GM12878 (cell line): ENCODE measurements at regions not wholly inside any gene's neighbourhood (a gene's known extent, or its start where the extent isn't known, plus 50 kb on each side); places are given as distances from the start of the nearest gene placed in this dataset.

ENCODE experiments used
- ATAC-seq: fragments of 200-7000 bp; cut with Tn5 transposase; 3 replicates; pipeline ENCODE4 v1.9.1; 2020; ENCODE audit warnings: mild to moderate bottlenecking, moderate library complexity
- BruUV-seq: library from RNA; stranded (reverse); fragments of 400-500 nt; replicated peaks from 2 replicates; lab custom pipeline; 2021; lab: Mats Ljungman, UMichigan
- CTCF ChIA-PET: fragments of 300-600 bp; sonication (Branson Sonifier 250); formaldehyde crosslinking; extraction: SDS; loops from one replicate; lab custom pipeline; 2021; ENCODE audit warnings: inconsistent platforms; lab: Yijun Ruan, JAX
- POLR2A ChIA-PET: fragments of 350-600 bp; formaldehyde crosslinking; extraction: SDS; loops from one replicate; lab custom pipeline; 2021; ENCODE audit warnings: inconsistent platforms; lab: Charles Lee
- RAD21 ChIA-PET: fragments of 300-600 bp; sonication (Branson Sonifier 250); formaldehyde crosslinking; loops from one replicate; lab custom pipeline; 2023; ENCODE audit warnings: antibody characterized with exemption; ENCODE audit not compliant: unreplicated experiment; lab: Charles Lee
- SMC1A ChIA-PET: fragments of 300-600 bp; sonication (Branson Sonifier 250); formaldehyde crosslinking; loops from one replicate; lab custom pipeline; 2023; ENCODE audit not compliant: unreplicated experiment, uncharacterized antibody; lab: Charles Lee
- DNase-seq: peaks from one replicate; pipeline ENCODE4 v3.0.0-alpha.2; 2011; ENCODE audit warnings: low read depth, low spot score
- FAIRE-seq: peaks from 3 replicates; lab custom pipeline; 2011; peaks lifted over from hg19 to GRCh38; lab: Jason Lieb, UNC
- H2AFZ ChIP-seq: 2 replicates; pipeline ENCODE4 v1.6.0; 2011; ENCODE audit warnings: low read depth, low read length, control low read depth; ENCODE audit not compliant: control insufficient read depth
- H3K27ac ChIP-seq: 2 replicates; pipeline ENCODE4 v1.5.1; 2011; ENCODE audit warnings: control low read depth; ENCODE audit not compliant: control insufficient read depth, insufficient read depth
- H3K27me3 ChIP-seq, 2 experiments: replicated peaks in 1 of 2; 2 replicates each; pipeline versions ENCODE4 v1.6.0 to v1.6.1; 2011; ENCODE audit warnings: low read length in 1 of 2; ENCODE audit not compliant: control insufficient read depth in 2 of 2, insufficient read depth in 2 of 2
- H3K36me3 ChIP-seq, 2 experiments: 2 replicates each; pipeline ENCODE4 v1.5.1; 2011; ENCODE audit warnings: low read length in 1 of 2; ENCODE audit not compliant: control insufficient read depth in 2 of 2, insufficient read depth in 2 of 2
- H3K4me1 ChIP-seq: 2 replicates; pipeline ENCODE4 v1.6.1; 2011; ENCODE audit warnings: mild to moderate bottlenecking, low read length, moderate library complexity, mixed read lengths; ENCODE audit not compliant: control insufficient read depth, insufficient read depth
- H3K4me2 ChIP-seq: 2 replicates; pipeline ENCODE4 v1.6.0; 2011; ENCODE audit warnings: control low read depth; ENCODE audit not compliant: control insufficient read depth, insufficient read depth
- H3K4me3 ChIP-seq: fragments of 200-600 bp; sonication (generic); 2 replicates; pipeline ENCODE4 v1.5.1; 2016
- H3K79me2 ChIP-seq: 2 replicates; pipeline ENCODE4 v1.6.0; 2011; ENCODE audit warnings: low read length; ENCODE audit not compliant: control insufficient read depth, insufficient read depth
- H3K9ac ChIP-seq: 2 replicates; pipeline ENCODE4 v1.8.0; 2011; ENCODE audit warnings: low read length, control low read depth, mixed read lengths; ENCODE audit not compliant: control insufficient read depth, insufficient read depth
- H3K9me3 ChIP-seq: replicated peaks from 3 replicates; pipeline ENCODE4 v1.5.1; 2011; ENCODE audit warnings: mild to moderate bottlenecking, low read length; ENCODE audit not compliant: control insufficient read depth, insufficient read depth
- H4K20me1 ChIP-seq: 2 replicates; pipeline ENCODE4 v1.6.0; 2011; ENCODE audit not compliant: control insufficient read depth, insufficient read depth
- ASH2L ChIP-seq: fragments of 300-600, 200-600 bp; sonication (generic); IDR thresholded peaks from 2 replicates; pipeline ENCODE4 v1.6.1; 2017; ENCODE audit warnings: low read depth, mild to moderate bottlenecking, borderline replicate concordance
- BRCA1 ChIP-seq: IDR thresholded peaks from 2 replicates; pipeline ENCODE4 v1.6.1; 2011; ENCODE audit warnings: low read depth, low read length, improper control_type of control experiment
- CBX5 ChIP-seq: sonication (generic); IDR thresholded peaks from 2 replicates; pipeline ENCODE4 v1.6.1; 2016; ENCODE audit warnings: low read depth, moderate library complexity, mild to moderate bottlenecking, inconsistent platforms
- FOS ChIP-seq: IDR thresholded peaks from 3 replicates; pipeline ENCODE4 v1.6.1; 2011; ENCODE audit warnings: borderline replicate concordance; ENCODE audit not compliant: insufficient read length; ENCODE audit errors: extremely low read depth
- IKZF1 ChIP-seq: fragments of 450-650 bp; conservative IDR thresholded peaks from 2 replicates; pipeline ENCODE4 v1.6.1; 2017; ENCODE audit warnings: antibody characterized with exemption, mild to moderate bottlenecking
- MYC ChIP-seq: IDR thresholded peaks from 2 replicates; pipeline ENCODE4 v1.6.1; 2011; ENCODE audit warnings: mild to moderate bottlenecking, low read length, moderate library complexity, inconsistent platforms; ENCODE audit not compliant: insufficient read depth, insufficient replicate concordance, insufficient read length, severe bottlenecking
- NFIC ChIP-seq: IDR thresholded peaks from 2 replicates; pipeline ENCODE4 v1.6.1; 2012; ENCODE audit warnings: low read depth, mild to moderate bottlenecking, inconsistent platforms, low read length, moderate library complexity
- NFYB ChIP-seq: IDR thresholded peaks from 2 replicates; pipeline ENCODE4 v1.6.1; 2011; ENCODE audit warnings: low read depth, mild to moderate bottlenecking, low read length, improper control_type of control experiment, moderate library complexity; ENCODE audit not compliant: insufficient read depth
- POLR2AphosphoS5 ChIP-seq: IDR thresholded peaks from 2 replicates; pipeline ENCODE4 v1.6.1; 2011; ENCODE audit warnings: mild to moderate bottlenecking, low read length, inconsistent platforms
- SKIL ChIP-seq: fragments of 450-650 bp; IDR thresholded peaks from 2 replicates; pipeline ENCODE4 v1.6.1; 2017; ENCODE audit warnings: mild to moderate bottlenecking, low read depth, inconsistent platforms; ENCODE audit not compliant: poor library complexity, severe bottlenecking
- SP1 ChIP-seq: IDR thresholded peaks from one replicate; pipeline ENCODE4 v1.6.1; 2011; ENCODE audit warnings: low read depth, low read length
- SREBF1 ChIP-seq: IDR thresholded peaks from 2 replicates; pipeline ENCODE4 v1.6.1; 2012; ENCODE audit warnings: mild to moderate bottlenecking, low read length
- SREBF2 ChIP-seq: IDR thresholded peaks from 2 replicates; pipeline ENCODE4 v1.6.1; 2012; ENCODE audit warnings: mild to moderate bottlenecking, low read length
- STAT3 ChIP-seq: IDR thresholded peaks from 2 replicates; pipeline ENCODE4 v1.6.1; 2011; ENCODE audit warnings: low read depth, low read length, improper control_type of control experiment
- TARDBP ChIP-seq: IDR thresholded peaks from 2 replicates; pipeline ENCODE4 v1.6.1; 2016; ENCODE audit warnings: borderline replicate concordance
- ZBTB11 ChIP-seq: fragments of 450-650 bp; formaldehyde crosslinking; IDR thresholded peaks from 2 replicates; pipeline ENCODE4 v1.5.0; 2022; ENCODE audit warnings: mild to moderate bottlenecking, missing genetic modification characterization
- ZNF217 ChIP-seq: fragments of 450-650 bp; IDR thresholded peaks from 2 replicates; pipeline ENCODE4 v1.6.1; 2017; ENCODE audit warnings: antibody characterized with exemption, mild to moderate bottlenecking
- WGBS: methylation state at CpG from one replicate; pipeline ENCODE4 v1.1.6; 2016; ENCODE audit warnings: low lambda C conversion rate; ENCODE audit not compliant: insufficient replicate concordance, insufficient coverage; ENCODE audit errors: missing lambda C conversion rate; 5-methylcytosine and 5-hydroxymethylcytosine counted together
- in situ Hi-C: fragments of 300-500 bp; cut with MboI; formaldehyde crosslinking; loops from 9 replicates; pipeline ENCODE4 v1.14.3; 2018; ENCODE audit warnings: mixed read lengths
- intact Hi-C: fragments of 100-400 bp; cut with micrococcal nuclease; formaldehyde crosslinking; loops from one replicate; pipeline ENCODE4 v1.14.2; 2022; ENCODE audit not compliant: unreplicated experiment
- TF ChIP-seq, protein P1 (sequence below): IDR thresholded peaks from 2 replicates; pipeline ENCODE4 v1.6.1; 2011; ENCODE audit warnings: low read depth, mild to moderate bottlenecking, low read length, moderate library complexity, borderline replicate concordance; ENCODE audit errors: extremely low read depth
- TF ChIP-seq, protein P2 (sequence below): IDR thresholded peaks from 2 replicates; pipeline ENCODE4 v1.6.1; 2012; ENCODE audit warnings: low read depth, low read length, improper control_type of control experiment

GRCh38 chr11:28793282-28793738, 685.1 kb downstream of the METTL15 start (continued):
- no peak for TF ChIP-seq ZBTB11 (CRISPR knock-in tag)
- TF ChIP-seq, protein P1, sequence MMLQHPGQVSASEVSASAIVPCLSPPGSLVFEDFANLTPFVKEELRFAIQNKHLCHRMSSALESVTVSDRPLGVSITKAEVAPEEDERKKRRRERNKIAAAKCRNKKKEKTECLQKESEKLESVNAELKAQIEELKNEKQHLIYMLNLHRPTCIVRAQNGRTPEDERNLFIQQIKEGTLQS, result no peak

DNA sequence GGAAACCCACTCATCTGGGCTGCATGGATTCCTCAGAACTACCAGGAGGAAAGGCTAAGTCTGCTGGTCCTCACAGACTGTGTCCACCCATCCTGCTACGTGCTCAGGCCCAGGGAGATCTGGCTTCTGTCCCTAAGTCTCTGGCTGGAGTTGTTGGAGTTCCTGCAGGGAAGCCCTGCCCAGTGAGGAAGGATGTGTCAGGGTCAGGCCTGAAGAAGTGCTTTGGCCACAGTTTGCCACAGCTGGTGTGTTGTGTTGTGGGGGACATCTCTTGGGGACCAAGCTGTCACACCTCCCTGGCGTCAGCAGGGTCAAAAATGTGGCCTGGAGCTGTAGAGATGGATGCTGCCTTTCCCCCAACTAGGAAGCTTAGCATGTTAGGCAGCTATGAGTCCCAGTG, 684.7 kb downstream of the METTL15 start:
- no TSS peak for BruUV-seq
- ChIA-PET SMC1A (no interaction called here), CTCF (no interaction called here), POLR2A (no interaction called here), RAD21 (no interaction called here)
- no peak for FAIRE-seq
- Histone ChIP-seq H3K27ac (no peak overlapping the region), H4K20me1 (no peaks in the 10 kb centered on the region), H3K27me3 (no peaks in the 10 kb centered on the region), H3K9ac (no peak overlapping the region), H3K9me3 (no peaks in the 10 kb centered on the region), H3K4me1 (no peaks in the 10 kb centered on the region), H3K4me3 (no peak overlapping the region), H3K4me2 (no peak overlapping the region), H2AFZ (no peak overlapping the region), H3K36me3 (no peaks in the 10 kb centered on the region), H3K79me2 (no peaks in the 10 kb centered on the region)
- no peak for ATAC-seq
- WGBS, result 6% methylated on average over 2 of the region's 2 CpGs
- DNase-seq, result no peak
- intact Hi-C loops (no loop called here), in situ Hi-C loops (no loop called here)
- no peak for TF ChIP-seq BRCA1
- TF ChIP-seq IKZF1, result no peak
- no peak for TF ChIP-seq TARDBP
- no peak for TF ChIP-seq SREBF2
- TF ChIP-seq STAT3, result no peak
- no peak for TF ChIP-seq POLR2AphosphoS5
- no peak for TF ChIP-seq MYC
- TF ChIP-seq ASH2L, result no peak
- TF ChIP-seq FOS, result no peak
- no peak for TF ChIP-seq CBX5
- TF ChIP-seq SREBF1, result no peak
- no peak for TF ChIP-seq NFYB
- no peak for TF ChIP-seq NFIC
- TF ChIP-seq, protein P2, sequence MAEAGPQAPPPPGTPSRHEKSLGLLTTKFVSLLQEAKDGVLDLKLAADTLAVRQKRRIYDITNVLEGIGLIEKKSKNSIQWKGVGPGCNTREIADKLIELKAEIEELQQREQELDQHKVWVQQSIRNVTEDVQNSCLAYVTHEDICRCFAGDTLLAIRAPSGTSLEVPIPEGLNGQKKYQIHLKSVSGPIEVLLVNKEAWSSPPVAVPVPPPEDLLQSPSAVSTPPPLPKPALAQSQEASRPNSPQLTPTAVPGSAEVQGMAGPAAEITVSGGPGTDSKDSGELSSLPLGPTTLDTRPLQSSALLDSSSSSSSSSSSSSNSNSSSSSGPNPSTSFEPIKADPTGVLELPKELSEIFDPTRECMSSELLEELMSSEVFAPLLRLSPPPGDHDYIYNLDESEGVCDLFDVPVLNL, result no peak
- TF ChIP-seq SP1, result no peak
- no peak for TF ChIP-seq ZNF217
- TF ChIP-seq SKIL, result no peak
